ENCODE measurements at regions not wholly inside any gene's neighbourhood (a gene's known extent, or its start where the extent isn't known, plus 50 kb on each side); places are given as distances from the start of the nearest gene placed in this dataset.

DNA sequence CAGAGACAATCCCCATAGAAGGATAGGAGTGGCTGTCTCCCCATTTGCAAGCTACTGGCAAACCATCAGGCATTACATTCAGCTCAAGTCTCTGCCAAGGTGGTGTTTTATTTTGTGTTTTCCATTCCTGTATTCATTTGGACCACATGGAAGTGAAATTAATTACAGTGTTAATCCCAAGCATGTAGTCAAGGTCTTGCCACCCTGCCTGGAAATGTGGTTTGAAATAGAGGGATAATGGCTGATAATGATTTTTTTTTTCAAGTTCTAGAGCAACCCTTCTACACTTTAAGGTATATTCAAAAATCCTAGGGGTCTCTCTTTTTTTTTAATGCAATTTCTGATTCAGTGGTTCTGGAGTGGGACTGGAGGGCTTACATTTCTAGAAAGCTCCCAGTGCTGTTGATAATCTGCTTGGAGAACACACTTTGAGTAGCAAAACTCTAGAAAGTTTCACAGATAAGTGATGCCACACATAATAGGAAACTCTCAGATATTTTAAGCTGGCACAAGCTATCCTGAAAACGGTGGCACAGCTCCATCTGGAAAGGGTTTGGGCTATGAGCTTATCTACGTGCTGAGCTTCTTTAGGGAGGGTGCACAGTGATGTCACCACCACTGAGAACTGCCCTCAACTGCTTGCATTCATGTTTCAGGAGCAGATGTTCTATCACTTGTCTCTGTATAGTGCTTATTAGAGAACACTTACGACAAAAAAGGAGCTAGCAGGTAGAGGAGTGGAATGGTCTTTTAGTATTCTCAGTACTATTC is 140.1 kb upstream of the IL12A start:
- no peak for DNase-seq

DNA sequence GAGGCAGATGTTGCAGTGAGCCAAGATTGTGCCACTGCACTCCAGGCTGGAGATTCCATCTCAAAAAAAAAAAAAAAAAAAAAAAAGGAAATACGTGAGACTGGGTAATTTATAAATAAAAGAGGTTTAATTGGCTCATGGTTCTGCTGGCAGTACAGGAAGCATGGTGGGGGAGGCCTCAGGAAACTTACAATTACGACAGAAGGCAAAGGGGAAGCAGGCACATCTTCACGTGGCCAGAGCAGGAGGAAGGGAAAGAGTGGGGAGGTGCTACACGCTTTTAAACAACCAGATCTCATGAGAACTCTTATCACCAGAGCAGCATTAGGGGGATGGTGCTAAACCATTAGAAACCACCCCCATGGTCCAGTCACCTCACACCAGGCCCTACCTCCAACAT is 138.2 kb upstream of the IL12A start:
- no peak for DNase-seq

DNA sequence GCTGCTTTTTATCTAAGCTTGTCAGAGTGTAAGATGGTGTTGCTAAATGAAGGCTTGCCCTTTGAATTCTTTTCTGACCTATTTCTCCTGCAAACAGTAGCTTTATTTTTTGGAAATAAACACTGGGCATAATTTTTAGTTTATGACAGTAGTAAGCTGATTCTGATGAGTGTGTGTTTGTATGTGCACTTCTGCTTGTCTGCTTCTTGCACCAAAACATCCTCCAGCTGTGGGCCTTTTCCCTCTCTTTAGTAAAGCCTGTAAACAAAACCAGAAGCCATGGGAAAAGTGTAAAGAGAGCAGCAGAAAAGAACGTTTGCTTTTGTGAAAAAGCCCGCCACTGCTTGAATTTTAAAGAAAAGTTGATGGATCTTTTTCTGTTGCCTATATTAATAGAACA is 136.4 kb upstream of the IL12A start:
- DNase-seq, result no peak

DNA sequence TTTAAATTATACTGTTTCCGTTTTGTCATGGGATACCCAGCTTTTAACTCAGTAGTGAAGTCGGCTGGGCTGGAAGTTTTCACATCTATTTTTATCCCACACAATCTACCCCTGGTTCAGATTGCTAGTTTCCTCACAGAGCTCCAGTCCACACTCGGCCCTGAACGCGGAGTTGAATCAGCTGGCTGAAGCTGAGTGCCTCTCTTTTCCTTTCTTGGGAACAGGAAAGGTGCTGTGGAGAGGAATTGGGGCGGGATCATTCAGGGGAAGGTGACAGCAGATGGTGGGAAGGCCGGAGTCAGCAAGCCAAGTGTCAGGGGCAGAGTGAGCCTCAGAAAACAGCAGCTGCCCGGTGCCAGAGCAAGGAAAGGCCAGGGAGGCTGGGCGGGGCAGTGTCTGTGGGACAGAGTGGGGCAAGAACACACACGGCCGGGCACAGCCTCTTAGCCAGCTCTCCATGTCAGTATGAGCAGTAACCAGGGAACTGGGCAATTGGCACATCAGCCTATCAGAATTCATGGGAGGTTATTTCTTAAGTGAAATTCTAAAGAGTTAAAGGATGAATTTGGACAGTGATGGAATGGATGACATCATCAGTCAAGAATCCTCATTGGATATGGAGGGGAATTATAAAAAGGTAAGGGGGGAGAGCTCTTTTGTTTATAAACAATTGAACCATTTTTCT is 135.7 kb upstream of the IL12A start:
- DNase-seq, result peak; percentile 68

DNA sequence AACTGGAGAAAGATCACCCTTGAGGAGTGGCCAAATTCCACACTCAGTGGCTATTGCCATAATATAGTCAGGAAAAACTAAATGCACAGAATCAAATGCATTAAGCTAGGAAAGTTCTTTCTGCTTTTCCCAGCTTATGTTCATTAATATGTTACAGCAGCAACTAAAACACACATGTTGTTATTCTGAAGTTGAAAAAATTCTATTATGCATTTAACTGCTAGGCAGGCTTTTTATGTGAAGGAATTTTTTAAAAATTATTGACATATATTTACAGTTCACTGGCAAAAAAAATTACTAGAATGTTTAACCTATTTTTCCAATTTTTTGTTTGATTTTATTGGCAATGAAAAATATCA is 135.2 kb upstream of the IL12A start:
- no peak for DNase-seq

DNA sequence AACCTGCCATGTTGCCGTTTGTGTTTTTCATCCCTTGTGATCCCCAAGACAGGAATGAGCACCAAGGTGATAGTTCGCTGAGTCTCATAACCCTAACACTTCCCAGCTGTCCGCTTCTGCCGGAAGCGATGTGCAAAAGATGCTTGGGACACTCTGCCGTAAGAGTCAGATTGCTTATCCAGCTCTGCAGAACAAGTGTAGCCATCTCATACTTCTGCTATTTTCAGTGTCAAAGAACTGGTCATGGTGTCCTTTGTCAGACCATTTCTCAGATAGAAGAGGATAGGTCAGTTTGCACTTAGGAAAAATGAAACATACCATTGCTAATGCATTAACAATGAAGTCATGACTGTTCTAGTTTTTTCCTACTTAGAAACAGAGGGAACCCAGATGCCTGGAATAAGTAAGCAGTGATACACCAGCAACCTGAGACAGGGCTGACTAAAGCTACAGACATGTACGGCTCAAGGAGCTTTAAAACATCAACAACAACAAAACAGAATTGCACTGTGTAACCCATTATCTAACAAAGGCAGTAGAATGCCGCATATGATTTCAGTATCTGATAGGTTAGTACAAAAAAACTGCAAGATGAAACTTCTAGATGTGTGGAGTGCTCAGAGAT is 134.0 kb upstream of the IL12A start:
- no peak for DNase-seq

DNA sequence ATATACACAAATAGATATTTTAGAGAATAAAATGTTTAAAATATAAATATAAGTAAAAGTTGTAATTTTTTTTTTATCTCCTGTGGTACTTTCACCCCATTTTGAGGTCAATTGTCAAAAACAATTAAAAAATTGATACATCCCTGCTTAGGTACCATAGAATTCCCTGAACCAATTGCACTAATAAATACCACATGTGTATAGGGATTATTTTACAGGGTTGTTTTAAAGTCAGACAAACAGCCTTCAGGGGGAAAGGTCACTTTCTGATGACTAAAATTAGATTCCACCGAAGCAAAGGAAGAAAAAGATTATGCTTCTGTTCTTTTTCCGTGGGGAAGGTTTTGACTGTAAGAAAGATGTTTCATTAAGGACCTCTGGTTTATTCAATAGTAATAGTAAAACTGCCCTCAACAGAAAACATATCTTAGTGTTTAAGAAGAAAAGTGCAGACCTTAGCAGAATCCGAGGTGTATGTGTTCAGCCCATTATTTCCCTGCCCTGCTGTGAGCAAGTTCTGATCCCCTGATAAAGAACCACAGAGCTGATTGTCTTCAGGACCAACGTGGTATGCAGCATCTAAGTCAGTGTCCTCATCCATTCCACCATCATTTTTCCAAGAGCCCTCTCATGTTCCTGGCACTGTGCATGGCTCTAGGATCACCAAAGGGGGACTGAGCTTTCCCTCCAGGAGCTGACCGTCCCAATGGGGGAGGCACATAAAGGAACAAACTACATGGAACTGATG is 132.9 kb upstream of the IL12A start:
- no peak for DNase-seq

DNA sequence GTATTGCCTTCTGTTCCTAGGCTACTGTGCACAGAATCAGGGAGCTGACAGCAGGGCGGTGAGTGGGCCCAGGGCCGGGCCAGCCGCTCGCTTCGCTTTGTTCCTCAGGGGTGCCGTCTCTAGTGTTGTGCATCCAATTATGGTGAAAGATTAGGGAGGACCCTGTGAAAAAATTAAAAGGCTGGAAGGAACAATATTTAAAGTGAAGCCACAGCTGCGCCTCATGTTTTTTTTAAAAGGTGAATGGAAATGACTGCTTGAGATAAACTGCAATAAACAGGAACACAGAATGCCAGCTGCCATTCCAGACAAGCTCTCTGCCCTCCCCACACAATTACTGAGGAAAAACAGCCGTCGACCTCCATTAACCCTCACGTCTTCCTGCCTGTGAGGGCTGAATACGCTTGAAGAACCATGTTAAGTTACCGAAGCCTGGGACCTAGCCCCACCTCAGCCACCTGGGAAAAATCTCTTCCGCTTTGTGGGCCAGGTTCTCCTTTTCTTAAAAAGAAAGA is 132.0 kb upstream of the IL12A start:
- peak; percentile 82 for DNase-seq

DNA sequence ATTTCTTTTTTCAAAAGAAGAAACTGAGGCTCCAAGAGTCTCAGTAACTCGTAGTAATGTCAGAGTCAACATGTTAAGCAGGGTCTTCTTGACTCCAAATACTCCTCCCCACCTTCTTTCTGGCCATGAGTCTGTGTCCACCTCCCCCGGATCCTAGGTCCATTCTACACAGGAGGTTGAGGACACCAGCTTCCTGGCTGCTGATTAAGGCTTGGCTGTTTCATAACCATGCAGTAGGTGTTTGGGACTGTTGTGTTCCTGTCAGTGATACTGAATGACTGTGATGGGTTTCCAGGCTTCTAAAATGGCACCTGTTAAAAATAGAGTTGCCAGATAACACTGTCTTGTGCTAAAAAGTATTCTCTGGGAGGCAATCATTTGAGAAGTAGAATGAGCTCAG is 130.8 kb upstream of the IL12A start:
- no peak for DNase-seq

DNA sequence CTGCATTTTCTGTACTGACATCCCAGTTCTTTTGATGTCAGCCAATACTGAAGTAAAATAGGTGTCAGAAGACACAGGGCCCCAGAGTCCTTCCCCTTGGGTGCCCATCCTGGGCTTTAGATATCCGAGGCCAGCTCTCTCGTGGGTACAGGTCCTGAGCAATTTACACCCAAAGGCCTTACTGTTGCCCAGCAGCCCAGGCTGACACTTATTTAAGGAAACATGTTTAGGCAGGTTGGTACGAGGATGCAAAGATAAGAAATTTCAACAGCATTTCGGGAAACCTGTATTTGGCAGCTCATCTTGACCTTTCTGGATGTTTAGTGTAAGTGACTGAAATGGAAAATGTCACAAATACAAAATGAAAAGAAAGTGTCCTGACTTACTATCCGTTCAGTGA is 130.0 kb upstream of the IL12A start:
- no peak for DNase-seq

DNA sequence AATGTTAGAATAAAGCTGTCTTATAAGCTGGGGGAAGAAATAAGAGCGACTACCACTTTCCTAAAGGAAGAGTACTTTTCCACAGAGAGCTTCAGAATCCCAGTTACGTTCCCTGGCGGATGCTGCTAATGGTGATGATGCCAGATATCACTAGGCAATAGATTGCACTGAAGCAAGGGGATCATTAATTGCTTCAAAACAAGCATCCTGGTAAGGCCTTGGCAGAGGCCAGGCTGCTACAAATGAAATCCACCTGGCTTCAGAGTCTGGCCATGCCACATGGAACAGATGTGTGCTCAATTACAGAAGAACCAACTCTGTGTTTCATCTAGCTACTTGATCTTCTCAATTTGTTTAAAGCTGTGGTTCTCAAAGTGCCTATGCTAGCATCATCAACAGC is 129.2 kb upstream of the IL12A start:
- DNase-seq, result no peak

DNA sequence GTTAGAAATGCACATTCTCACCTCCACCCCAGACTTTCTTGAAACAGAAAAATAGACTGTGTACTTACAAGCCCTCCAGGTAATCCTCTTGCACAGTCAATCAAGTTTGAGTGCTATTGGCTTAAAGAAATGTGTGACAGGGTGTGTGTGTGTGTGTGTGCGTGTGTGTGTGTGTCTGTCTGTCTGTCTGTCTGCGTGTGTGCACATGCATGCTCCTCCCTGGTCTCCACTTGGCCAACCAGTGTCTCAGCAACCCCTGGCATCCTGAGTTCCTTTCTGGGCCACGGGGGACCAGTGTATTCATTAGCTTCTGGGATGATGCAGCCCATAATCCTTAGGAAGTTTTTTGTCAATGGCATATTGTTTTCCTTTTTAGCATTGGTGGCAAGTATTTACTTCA is 128.8 kb upstream of the IL12A start:
- no peak for DNase-seq

DNA sequence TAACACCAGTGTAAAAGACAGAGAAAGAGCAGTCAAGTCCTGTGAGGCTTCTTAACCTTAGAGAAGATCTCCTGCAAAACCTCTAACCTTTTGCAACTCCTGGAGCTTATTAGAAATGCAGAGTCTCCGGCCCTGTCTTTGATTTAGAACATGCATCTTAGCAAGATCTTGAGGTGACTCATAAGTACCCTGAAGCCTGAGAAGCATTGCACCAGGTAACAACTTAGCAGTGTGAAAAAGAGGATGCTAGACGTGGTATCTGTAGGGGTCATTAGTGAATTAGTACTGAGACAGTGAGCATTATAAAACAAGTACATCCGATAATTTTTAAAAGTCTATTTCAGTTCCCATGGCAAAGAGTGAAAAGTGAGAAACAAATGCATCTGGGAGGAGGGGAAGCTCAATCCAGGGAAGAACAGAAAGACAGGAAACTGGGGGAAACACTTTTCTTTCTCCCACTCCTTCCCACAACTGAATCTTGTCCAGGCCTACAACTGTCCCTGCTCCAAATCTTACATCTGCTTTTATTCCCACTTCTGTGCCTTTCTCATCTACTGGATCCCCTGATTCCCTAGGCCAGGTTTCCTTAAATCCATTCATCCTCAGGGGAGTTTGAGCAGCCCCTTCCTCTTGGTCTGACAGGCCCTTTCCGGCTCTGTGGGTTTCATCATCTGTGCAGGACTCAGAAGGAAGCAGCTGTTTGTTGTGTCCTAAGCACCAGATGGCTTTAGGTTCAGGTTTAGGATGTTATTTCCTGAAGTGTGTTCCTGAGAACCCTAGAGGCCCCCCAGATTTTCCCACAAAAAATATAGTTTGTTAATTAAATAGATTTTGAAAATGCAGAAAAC is 128.1 kb upstream of the IL12A start:
- no peak for DNase-seq

DNA sequence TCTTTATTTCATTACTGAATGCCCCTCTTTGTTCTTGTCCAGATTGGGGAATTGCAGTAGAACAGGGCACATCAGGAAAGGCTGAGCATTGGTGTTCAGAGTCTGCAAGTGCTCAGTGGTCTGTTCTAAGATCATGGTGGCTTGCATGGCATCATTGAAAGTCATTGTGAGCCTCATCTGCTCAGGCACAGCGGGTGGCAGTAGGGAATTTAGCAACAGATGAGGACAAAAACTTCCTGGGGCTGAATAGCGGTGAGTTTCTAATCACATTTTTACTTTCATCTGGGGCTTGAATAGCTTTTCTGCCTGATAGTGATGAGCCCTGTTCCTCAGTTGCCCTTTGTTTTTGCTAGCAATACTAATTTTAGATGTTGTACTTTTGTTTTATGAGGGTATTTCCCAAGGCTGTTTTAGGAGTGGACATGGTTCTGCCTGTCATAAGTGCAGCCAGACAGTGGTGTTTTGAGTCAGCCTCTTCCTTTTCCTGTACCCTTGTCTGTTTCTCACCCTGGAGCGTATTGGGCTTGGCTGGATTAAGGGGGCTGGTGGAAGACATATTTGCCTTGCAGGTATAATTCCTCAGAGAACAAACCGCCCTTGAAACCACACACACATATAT is 127.2 kb upstream of the IL12A start:
- DNase-seq, result no peak

DNA sequence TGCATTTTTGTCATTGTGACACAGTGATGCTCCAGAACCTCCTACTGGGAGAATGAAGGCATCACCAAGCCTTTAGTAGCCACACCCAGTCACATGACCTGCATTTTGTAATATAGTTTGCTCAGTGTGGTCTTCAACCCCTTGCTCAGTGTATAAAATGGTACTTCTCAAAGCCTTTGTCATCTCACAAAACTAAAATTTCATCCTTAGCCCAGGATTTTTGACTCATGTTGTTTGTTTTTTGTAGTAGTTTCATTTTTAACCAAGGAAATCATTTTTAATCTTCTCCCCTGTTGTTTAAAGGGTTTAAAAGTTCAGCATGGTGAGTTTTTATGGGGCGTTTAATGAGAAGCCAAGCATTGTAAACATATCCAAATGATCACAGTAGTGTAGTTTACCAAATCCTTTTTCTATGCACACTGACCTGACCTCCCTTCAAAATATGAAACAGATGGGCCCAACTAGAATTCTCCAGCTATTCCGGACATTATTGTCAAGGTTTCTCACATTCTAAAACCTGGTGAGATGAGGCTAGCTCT is 123.5 kb upstream of the IL12A start:
- no peak for DNase-seq

DNA sequence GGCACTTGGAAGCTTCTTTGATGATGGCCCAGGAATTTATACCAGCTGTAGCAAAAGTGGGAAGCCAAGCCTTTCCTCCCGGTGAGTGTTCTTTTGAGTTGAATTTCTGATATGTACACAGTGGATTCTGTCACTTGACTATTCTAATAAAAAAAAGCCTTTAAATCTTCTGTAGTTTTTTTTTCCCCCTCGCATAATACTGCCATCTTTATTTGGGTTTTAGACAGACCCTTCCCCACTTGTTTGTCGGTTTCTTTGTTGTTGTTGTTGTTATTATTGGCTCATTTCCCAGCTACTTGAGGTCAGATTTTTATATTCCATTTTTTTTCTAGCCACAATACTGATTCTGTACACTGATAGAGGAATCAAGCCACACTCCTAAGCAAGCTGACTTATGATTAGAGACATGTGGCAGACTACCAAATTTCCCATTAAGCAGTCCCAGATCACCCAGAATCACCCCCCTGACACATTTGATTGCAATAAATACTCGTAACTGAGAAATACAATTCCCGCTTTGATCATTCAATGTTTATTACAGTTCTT is 122.4 kb upstream of the IL12A start:
- no peak for DNase-seq

DNA sequence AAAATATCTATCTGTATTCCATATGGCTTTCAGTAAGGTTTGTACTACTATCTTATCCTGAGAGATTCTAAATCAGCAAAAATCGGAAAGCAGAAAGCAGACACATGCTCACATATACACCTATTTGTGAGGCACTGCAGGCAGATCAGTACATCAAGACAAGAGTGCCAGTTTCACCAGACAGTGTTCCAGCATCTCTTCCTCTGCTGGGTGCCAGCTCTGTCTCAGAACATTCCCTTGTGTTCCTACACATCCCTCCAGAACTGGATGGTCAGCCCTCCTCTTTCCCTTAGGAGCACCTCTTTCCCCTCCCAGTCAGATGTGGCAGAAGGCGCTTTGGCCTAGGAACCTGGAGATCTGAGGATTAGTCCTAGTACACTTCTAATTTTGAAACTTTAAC is 121.3 kb upstream of the IL12A start:
- DNase-seq, result no peak

DNA sequence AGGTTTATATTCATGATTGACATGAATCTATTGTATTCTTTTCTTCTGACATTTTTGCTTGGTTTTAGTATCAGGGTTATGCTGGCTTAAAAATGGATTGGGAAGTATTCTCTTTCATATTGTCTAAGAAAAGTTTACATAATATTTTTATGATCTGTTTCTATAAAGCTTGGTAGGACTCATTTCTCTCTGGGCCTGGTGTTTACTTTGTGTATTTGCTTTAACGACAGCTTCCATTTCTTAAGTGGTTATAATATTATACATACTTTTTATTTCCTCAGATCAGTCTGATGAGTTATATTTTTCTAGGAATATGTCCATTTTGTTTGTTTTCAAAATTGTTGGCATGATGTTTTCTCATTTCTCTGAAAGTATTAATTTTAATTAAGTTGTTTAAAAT is 117.9 kb upstream of the IL12A start:
- DNase-seq, result no peak

DNA sequence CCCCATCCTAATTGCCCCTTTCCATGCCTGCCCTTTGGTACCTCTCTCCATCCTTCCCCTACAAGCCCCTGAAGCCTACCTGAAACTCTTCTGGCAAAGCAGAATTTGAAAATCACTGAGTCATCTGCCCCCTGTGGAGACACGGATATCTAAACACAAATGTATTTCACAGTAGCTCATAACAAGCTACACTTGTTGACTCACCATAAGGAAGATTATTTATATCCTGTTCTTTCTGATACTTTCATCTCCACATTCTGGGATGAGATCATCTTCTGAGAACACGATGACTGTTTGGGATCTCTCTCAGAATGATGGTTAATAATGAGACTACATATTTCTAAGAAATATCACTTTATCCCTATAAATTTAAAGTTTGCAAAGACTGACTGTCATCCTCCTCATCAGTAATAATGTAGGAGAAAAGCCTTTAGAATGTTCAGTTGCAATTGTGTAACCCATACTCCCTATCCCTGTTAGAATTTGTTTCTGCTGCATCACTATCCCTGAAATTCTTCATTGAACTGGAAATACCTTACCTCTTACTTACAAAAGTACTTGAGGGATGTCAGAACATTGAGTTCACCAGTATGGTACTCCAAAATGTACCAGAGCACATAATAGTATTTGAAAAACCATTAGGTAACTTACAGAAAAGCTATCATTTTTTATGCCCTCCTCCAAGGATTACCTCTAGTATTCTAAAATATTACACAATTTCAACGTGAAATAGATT is 116.1 kb upstream of the IL12A start:
- no peak for DNase-seq

DNA sequence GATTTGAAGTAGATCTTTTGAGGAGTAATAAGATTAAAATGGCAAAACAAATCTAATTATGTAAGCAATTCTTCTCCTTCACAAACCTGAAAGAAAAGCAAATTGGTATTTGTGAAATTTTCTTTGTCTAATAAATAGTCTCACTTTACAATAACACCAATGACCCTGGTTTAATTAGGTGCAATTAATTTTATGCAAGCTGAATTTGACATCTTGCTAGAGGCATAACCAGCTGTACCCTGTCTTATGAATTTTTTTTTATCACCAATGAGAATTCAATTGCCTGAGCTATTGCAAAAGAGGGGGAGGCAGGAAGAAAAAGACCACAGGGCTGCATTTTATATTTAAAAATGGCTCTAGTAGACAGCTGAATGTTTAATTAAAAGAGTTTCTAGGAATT is 113.5 kb upstream of the IL12A start:
- DNase-seq, result no peak

Data from left kidney (tissue), 1 donor.